H1 (cell line): ENCODE measurements at regions not wholly inside any gene's neighbourhood (a gene's known extent, or its start where the extent isn't known, plus 50 kb on each side); places are given as distances from the start of the nearest gene placed in this dataset.

Source experiments
- CTCF ChIA-PET: fragments of 300-600 bp; sonication (Branson Sonifier 250); formaldehyde crosslinking; loops from one replicate; lab custom pipeline; 2021; ENCODE audit not compliant: partially characterized antibody; lab: Charles Lee
- POLR2A ChIA-PET: fragments of 300-600 bp; sonication (Branson Sonifier 250); formaldehyde crosslinking; loops from one replicate; lab custom pipeline; 2021; ENCODE audit warnings: inconsistent platforms; ENCODE audit not compliant: partially characterized antibody; lab: Charles Lee
- DNase-seq, 2 experiments: peaks; one replicate each; pipeline versions ENCODE4 v3.0.0 to v3.0.0-alpha.2; 2010 to 2022; ENCODE audit warnings: low spot score in 2 of 2, low read depth in 1 of 2, mixed read lengths in 1 of 2
- FAIRE-seq: peaks from 2 replicates; lab custom pipeline; 2011; peaks lifted over from hg19 to GRCh38; lab: Jason Lieb, UNC
- H2AFZ ChIP-seq: 2 replicates; pipeline ENCODE4 v1.8.1; 2012; ENCODE audit warnings: low read length, inconsistent platforms
- H2AK5ac ChIP-seq: 2 replicates; pipeline ENCODE4 v1.6.1; 2013; ENCODE audit warnings: low read depth, low read length
- H2BK120ac ChIP-seq: replicated peaks from 2 replicates; pipeline ENCODE3; 2013; ENCODE audit warnings: low read depth, low read length, inconsistent platforms
- H2BK12ac ChIP-seq: 2 replicates; pipeline ENCODE4 v1.6.1; 2013; ENCODE audit warnings: low read depth, low read length
- H2BK15ac ChIP-seq: 2 replicates; pipeline ENCODE4 v1.6.1; 2013; ENCODE audit warnings: low read length
- H2BK20ac ChIP-seq: 2 replicates; pipeline ENCODE4 v1.6.1; 2013; ENCODE audit warnings: low read length
- H2BK5ac ChIP-seq: 2 replicates; pipeline ENCODE4 v1.6.1; 2013; ENCODE audit warnings: low read depth, low read length
- H3K14ac ChIP-seq: 2 replicates; pipeline ENCODE4 v1.6.1; 2013; ENCODE audit warnings: inconsistent platforms; ENCODE audit not compliant: insufficient read length
- H3K18ac ChIP-seq: 2 replicates; pipeline ENCODE4 v1.6.1; 2013; ENCODE audit warnings: low read length; ENCODE audit errors: extremely low read depth
- H3K23ac ChIP-seq: 2 replicates; pipeline ENCODE4 v1.6.1; 2013; ENCODE audit warnings: inconsistent platforms; ENCODE audit not compliant: insufficient read length
- H3K23me2 ChIP-seq: 2 replicates; pipeline ENCODE4 v1.6.1; 2013; ENCODE audit warnings: low read depth, low read length
- H3K27ac ChIP-seq: 2 replicates; pipeline ENCODE4 v1.6.1; 2011; ENCODE audit warnings: low read depth, low read length, inconsistent platforms
- H3K27me3 ChIP-seq, 4 experiments: replicated peaks in 1 of 4; 1 replicate in 1 of 4; 2 replicates in 3 of 4; pipeline versions ENCODE4 v1.6.1 to v1.8.1; 2011 to 2013; ENCODE audit warnings: low read length in 3 of 4, mild to moderate bottlenecking in 3 of 4, inconsistent platforms in 2 of 4, mixed read lengths in 2 of 4, moderate library complexity in 1 of 4; ENCODE audit not compliant: control insufficient read depth in 3 of 4, insufficient read depth in 3 of 4; ENCODE audit errors: extremely low read depth in 1 of 4
- H3K36me3 ChIP-seq, 4 experiments: 2 replicates each; pipeline versions ENCODE4 v1.6.1 to v1.8.1; 2011 to 2013; ENCODE audit warnings: mild to moderate bottlenecking in 4 of 4, low read length in 3 of 4, moderate library complexity in 2 of 4, control low read depth in 1 of 4, inconsistent platforms in 1 of 4; ENCODE audit not compliant: insufficient read depth in 4 of 4, control insufficient read depth in 2 of 4
- H3K4ac ChIP-seq: replicated peaks from 2 replicates; pipeline ENCODE3; 2013; ENCODE audit warnings: low read length, low read depth, mixed read lengths, inconsistent platforms; ENCODE audit not compliant: insufficient read length
- H3K4me1 ChIP-seq, 4 experiments: replicated peaks in 1 of 4; 1 replicate in 1 of 4; 2 replicates in 3 of 4; pipeline versions ENCODE4 v1.6.1 to v1.8.1; 2011 to 2013; ENCODE audit warnings: low read length in 3 of 4, inconsistent platforms in 2 of 4, mixed read lengths in 1 of 4; ENCODE audit not compliant: insufficient read depth in 4 of 4, control insufficient read depth in 3 of 4
- H3K4me2 ChIP-seq, 2 experiments: 2 replicates each; pipeline versions ENCODE4 v1.6.1 to v1.8.1; 2011 to 2013; ENCODE audit warnings: low read depth in 2 of 2, low read length in 2 of 2, control low read depth in 1 of 2, inconsistent platforms in 1 of 2, mild to moderate bottlenecking in 1 of 2; ENCODE audit not compliant: insufficient read depth in 1 of 2
- H3K4me3 ChIP-seq, 4 experiments: fragments of 200-600, 300-600 bp in 1 of 4; sonication (generic), shearing (Covaris generic), sonication (Bioruptor Twin) in 1 of 4; 2 replicates each; pipeline versions ENCODE4 v1.5.1 to v1.8.1; 2011 to 2016; ENCODE audit warnings: low read length in 4 of 4, low read depth in 3 of 4, control low read depth in 2 of 4, inconsistent platforms in 2 of 4, mild to moderate bottlenecking in 2 of 4, mixed read lengths in 1 of 4, moderate library complexity in 1 of 4; ENCODE audit not compliant: insufficient read depth in 2 of 4; ENCODE audit errors: extremely low read depth in 1 of 4
- H3K56ac ChIP-seq: replicated peaks from 2 replicates; pipeline ENCODE3; 2013; ENCODE audit warnings: low read depth, mild to moderate bottlenecking, mixed read lengths, low read length, inconsistent platforms; ENCODE audit not compliant: insufficient read length
- H3K79me1 ChIP-seq: 2 replicates; pipeline ENCODE4 v1.6.1; 2013; ENCODE audit warnings: low read depth, low read length, control low read depth
- H3K79me2 ChIP-seq, 2 experiments: 2 replicates each; pipeline versions ENCODE4 v1.6.1 to v1.8.1; 2012 to 2013; ENCODE audit warnings: low read length in 2 of 2, mild to moderate bottlenecking in 2 of 2, inconsistent platforms in 1 of 2; ENCODE audit not compliant: insufficient read depth in 2 of 2, control insufficient read depth in 1 of 2
- H3K9ac ChIP-seq, 4 experiments: replicated peaks in 1 of 4; 1 replicate in 1 of 4; 2 replicates in 3 of 4; pipeline versions ENCODE4 v1.6.1 to v1.8.1; 2011 to 2013; ENCODE audit warnings: low read depth in 3 of 4, low read length in 3 of 4, control low read depth in 2 of 4, mild to moderate bottlenecking in 2 of 4, moderate library complexity in 2 of 4, inconsistent platforms in 1 of 4; ENCODE audit errors: extremely low read depth in 1 of 4
- H3K9me3 ChIP-seq, 2 experiments: 2 replicates each; pipeline versions ENCODE4 v1.6.1 to v1.8.1; 2012 to 2013; ENCODE audit warnings: mild to moderate bottlenecking in 2 of 2, moderate library complexity in 2 of 2, control low read depth in 1 of 2, inconsistent platforms in 1 of 2, low read depth in 1 of 2, low read length in 1 of 2, mixed read lengths in 1 of 2; ENCODE audit not compliant: insufficient read depth in 2 of 2
- H4K20me1 ChIP-seq, 2 experiments: replicated peaks in 1 of 2; 2 replicates each; pipeline versions ENCODE3 to v1.8.1; 2011 to 2013; ENCODE audit warnings: inconsistent platforms in 2 of 2, low read length in 2 of 2, mild to moderate bottlenecking in 1 of 2; ENCODE audit not compliant: insufficient read depth in 2 of 2, control insufficient read depth in 1 of 2
- H4K5ac ChIP-seq: 2 replicates; pipeline ENCODE4 v1.6.1; 2013; ENCODE audit warnings: low read length, low read depth, mixed read lengths, inconsistent platforms; ENCODE audit not compliant: insufficient read length
- H4K8ac ChIP-seq: 2 replicates; pipeline ENCODE4 v1.8.0; 2013; ENCODE audit warnings: mild to moderate bottlenecking, moderate library complexity, low read length, inconsistent platforms; ENCODE audit not compliant: insufficient read depth; ENCODE audit errors: extremely low read depth
- H4K91ac ChIP-seq: replicated peaks from 2 replicates; pipeline ENCODE3; 2013; ENCODE audit warnings: low read length, mixed read lengths, inconsistent platforms; ENCODE audit not compliant: insufficient read length
- BRCA1 ChIP-seq: IDR thresholded peaks from 2 replicates; pipeline ENCODE4 v1.6.1; 2012; ENCODE audit warnings: low read depth, low read length, improper control_type of control experiment
- JUND ChIP-seq: IDR thresholded peaks from 2 replicates; pipeline ENCODE4 v1.6.1; 2011; ENCODE audit warnings: mild to moderate bottlenecking, improper control_type of control experiment, low read length
- KDM1A ChIP-seq: fragments of 200-600, 300-600 bp; sonication (generic); IDR thresholded peaks from 2 replicates; pipeline ENCODE4 v1.7.1; 2016; ENCODE audit warnings: mild to moderate bottlenecking, low read length, borderline replicate concordance
- SP1 ChIP-seq: IDR thresholded peaks from 2 replicates; pipeline ENCODE4 v1.6.1; 2011; ENCODE audit warnings: low read depth, low read length
- TAF1 ChIP-seq: IDR thresholded peaks from 2 replicates; pipeline ENCODE4 v1.6.1; 2011; ENCODE audit warnings: mild to moderate bottlenecking, low read depth, low read length
- TEAD4 ChIP-seq: IDR thresholded peaks from 2 replicates; pipeline ENCODE4 v1.6.1; 2012; ENCODE audit warnings: low read depth, low read length, inconsistent platforms, mixed read lengths
- WGBS, 2 experiments: shearing (Covaris generic) in 1 of 2; methylation state at CpG; one replicate each; pipeline versions ENCODE4 v1.1.6 to v1.1.7; 2013 to 2015; ENCODE audit warnings: low lambda C conversion rate in 2 of 2, mixed read lengths in 2 of 2, inconsistent platforms in 1 of 2, low coverage in 1 of 2, missing lambda C conversion rate in 1 of 2; ENCODE audit not compliant: insufficient replicate concordance in 2 of 2, insufficient coverage in 1 of 2, insufficient read length in 1 of 2; ENCODE audit errors: extremely low coverage in 1 of 2, missing lambda C conversion rate in 1 of 2; 5-methylcytosine and 5-hydroxymethylcytosine counted together
- TF ChIP-seq, protein P1 (sequence below): IDR thresholded peaks from 2 replicates; pipeline ENCODE4 v1.6.1; 2012; ENCODE audit warnings: low read length, inconsistent platforms

DNA sequence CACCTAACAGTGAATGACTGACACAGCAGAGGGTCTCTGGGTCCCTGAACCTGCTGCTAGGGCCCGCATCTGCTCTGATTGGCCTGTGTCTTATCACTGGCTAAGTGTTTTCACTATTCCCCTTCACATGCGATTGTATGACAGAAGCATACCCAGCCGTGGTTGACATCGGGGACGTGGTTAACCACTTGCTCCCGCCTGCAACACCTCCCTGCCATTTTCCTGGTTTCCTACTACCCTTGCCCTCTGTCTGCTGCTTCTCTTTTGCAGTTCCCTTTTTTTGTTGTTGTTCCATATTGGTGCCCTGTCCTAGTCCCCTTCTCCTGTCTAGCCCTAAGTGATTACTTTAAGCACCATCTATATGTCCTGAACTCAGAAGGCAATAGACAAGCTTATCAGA lies 177.0 kb downstream of the RGS9 start:
- no peak overlapping the region for H4K8ac ChIP-seq
- no peaks in the 10 kb centered on the region for H3K79me1 ChIP-seq
- no peak overlapping the region for H3K56ac ChIP-seq
- no peak overlapping the region for H3K18ac ChIP-seq
- TF ChIP-seq, protein P1, sequence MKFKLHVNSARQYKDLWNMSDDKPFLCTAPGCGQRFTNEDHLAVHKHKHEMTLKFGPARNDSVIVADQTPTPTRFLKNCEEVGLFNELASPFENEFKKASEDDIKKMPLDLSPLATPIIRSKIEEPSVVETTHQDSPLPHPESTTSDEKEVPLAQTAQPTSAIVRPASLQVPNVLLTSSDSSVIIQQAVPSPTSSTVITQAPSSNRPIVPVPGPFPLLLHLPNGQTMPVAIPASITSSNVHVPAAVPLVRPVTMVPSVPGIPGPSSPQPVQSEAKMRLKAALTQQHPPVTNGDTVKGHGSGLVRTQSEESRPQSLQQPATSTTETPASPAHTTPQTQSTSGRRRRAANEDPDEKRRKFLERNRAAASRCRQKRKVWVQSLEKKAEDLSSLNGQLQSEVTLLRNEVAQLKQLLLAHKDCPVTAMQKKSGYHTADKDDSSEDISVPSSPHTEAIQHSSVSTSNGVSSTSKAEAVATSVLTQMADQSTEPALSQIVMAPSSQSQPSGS = no peak
- no peak for TF ChIP-seq JUND
- TF ChIP-seq TAF1 = no peak
- TF ChIP-seq SP1 = no peak
- no peak for TF ChIP-seq KDM1A
- no peak for TF ChIP-seq BRCA1
- no peak for TF ChIP-seq TEAD4
- H3K9ac ChIP-seq = no peak overlapping the region
- H4K5ac ChIP-seq = no peak overlapping the region
- H3K36me3 ChIP-seq = no peaks in the 10 kb centered on the region
- DNase-seq (no peak), FAIRE-seq (no peak)
- H3K23ac ChIP-seq = no peak overlapping the region
- no peaks in the 10 kb centered on the region for H3K27me3 ChIP-seq
- no peaks in the 10 kb centered on the region for H3K9me3 ChIP-seq
- no peak overlapping the region for H2AK5ac ChIP-seq
- no peak overlapping the region for H2BK120ac ChIP-seq
- H3K4me1 ChIP-seq = 0 out of 7 replicates have a peak, but pooled peaks cover 0 to 2% (median 0%) of the 10 kb centered on the region in 4 experiments
- H3K4ac ChIP-seq = no peak overlapping the region
- no peak overlapping the region for H2BK12ac ChIP-seq
- no peak overlapping the region for H2BK15ac ChIP-seq
- H4K91ac ChIP-seq = no peak overlapping the region
- H3K79me2 ChIP-seq = no peaks in the 10 kb centered on the region
- H3K23me2 ChIP-seq = no peaks in the 10 kb centered on the region
- no peak overlapping the region for H2AFZ ChIP-seq
- WGBS, 2 experiments = 97% methylated on average over 6 of the region's 6 CpGs; no CpG with 5 or more reads in 1 of the 2 experiments
- no peak overlapping the region for H3K14ac ChIP-seq
- H3K4me2 ChIP-seq = no peak overlapping the region
- H2BK20ac ChIP-seq = no peak overlapping the region
- no peak overlapping the region for H3K27ac ChIP-seq
- H2BK5ac ChIP-seq = no peak overlapping the region
- ChIA-PET POLR2A (no interaction called here), CTCF (no interaction called here)
- no peak overlapping the region for H3K4me3 ChIP-seq
- H4K20me1 ChIP-seq = no peaks in the 10 kb centered on the region
